ENCODE measurements at regions not wholly inside any gene's neighbourhood (a gene's known extent, or its start where the extent isn't known, plus 50 kb on each side); places are given as distances from the start of the nearest gene placed in this dataset.
"Not testable (repeated sequence)": the region's sequence is repeated elsewhere in the genome, so short reads cannot be mapped to it uniquely, and the experiment has no call there.

DNA sequence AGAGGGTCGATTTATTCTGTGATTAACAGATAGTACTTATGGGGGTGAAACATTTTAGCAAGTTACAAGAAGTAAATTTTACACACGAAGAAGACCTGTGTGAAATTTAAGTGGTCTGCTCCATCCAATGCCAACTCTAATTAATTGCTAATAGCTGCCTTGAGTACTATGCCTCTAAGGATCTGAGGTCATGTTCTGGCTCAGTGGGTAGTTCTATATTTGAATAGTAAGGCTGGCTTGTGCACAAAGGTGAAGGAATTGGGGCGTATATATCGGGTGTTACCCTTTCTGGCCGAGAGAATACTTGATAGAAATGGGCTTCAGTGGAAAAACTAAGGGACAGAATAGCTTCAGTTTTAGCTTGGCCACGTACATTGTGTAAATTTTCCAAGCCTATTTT is 345.2 kb upstream of the ANKRD30A start:
- no peak overlapping the region for H3K4me3 ChIP-seq (ENCODE audit: low read depth, low read length)
- TF ChIP-seq, protein P1, sequence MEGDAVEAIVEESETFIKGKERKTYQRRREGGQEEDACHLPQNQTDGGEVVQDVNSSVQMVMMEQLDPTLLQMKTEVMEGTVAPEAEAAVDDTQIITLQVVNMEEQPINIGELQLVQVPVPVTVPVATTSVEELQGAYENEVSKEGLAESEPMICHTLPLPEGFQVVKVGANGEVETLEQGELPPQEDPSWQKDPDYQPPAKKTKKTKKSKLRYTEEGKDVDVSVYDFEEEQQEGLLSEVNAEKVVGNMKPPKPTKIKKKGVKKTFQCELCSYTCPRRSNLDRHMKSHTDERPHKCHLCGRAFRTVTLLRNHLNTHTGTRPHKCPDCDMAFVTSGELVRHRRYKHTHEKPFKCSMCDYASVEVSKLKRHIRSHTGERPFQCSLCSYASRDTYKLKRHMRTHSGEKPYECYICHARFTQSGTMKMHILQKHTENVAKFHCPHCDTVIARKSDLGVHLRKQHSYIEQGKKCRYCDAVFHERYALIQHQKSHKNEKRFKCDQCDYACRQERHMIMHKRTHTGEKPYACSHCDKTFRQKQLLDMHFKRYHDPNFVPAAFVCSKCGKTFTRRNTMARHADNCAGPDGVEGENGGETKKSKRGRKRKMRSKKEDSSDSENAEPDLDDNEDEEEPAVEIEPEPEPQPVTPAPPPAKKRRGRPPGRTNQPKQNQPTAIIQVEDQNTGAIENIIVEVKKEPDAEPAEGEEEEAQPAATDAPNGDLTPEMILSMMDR (IDR thresholded peaks at IDR 0.05; ENCODE audit: borderline replicate concordance, insufficient read depth, low read depth, low read length) = no peak

DNA sequence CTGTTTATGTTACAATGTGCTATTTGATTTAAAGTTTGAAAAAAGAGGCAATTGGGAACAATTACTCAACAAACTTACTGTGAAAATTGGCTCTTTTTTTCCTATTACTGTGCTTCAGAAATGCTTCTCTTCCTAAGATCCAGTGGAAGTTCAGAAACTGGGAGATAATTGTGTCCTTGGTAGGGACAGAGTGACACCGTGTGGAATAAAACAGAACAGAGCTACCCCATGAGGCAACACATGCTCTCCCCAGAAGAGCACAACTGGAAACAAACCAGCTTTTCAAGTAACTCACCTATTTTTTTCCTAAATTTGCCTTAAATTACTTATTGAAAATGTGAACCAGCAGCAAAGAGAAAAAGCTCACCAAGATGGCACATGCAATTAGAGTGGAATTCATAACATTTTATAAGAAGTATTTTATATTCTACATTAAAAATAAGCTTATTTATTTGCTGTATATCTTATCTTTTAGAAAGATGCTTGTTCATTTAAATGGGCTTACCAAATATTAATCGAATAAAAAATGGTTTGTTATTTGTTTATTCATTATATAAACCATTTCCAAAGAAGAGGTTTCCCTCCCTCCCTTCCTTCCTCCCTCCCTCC is 346.1 kb upstream of the ANKRD30A start:
- TF ChIP-seq, protein P1 (IDR thresholded peaks at IDR 0.05; ENCODE audit: borderline replicate concordance, insufficient read depth, low read depth, low read length) = no peak
- H3K4me3 ChIP-seq (ENCODE audit: low read depth, low read length) = no peak overlapping the region

DNA sequence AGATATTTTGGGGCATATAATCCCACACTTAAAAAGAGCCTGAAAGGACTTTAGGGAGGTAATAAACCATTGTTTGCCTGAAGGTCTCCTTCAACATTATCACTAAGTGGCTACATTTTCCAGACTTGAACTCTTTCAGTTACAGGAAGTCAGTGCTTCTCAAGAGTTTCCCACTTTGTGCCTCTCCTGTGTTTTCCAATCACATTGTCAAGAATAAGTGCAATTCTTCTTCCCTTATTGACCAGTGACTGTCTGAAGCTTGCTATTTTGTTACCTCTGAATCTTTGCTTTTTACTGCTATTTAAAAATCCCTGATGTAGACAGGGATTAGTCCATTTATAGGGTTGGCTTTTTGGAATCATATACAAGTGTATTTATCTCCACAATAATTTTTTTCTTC is 346.7 kb upstream of the ANKRD30A start:
- H3K4me3 ChIP-seq (ENCODE audit: low read depth, low read length) = no peak overlapping the region
- TF ChIP-seq, protein P1 (IDR thresholded peaks at IDR 0.05; ENCODE audit: borderline replicate concordance, insufficient read depth, low read depth, low read length) = no peak

DNA sequence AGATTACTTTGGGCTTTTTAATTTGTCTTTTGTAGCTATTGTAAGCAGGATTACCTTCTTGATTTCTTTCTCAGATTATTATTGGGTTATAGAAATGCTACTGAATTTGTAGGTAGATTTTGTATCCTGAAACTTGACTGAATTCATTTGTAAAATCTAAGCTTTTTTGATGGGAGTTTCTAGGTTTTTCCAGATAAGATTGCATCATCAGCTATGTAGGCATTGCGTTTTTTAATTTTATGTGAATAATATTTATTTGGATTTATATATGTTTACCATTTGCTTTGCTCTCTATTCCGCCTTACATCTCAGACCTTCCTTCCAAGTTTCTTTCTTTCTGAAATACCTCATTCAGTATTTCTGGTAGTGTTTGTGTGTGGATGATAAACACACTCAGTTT is 351.7 kb upstream of the ANKRD30A start:
- TF ChIP-seq, protein P1 (IDR thresholded peaks at IDR 0.05; ENCODE audit: borderline replicate concordance, insufficient read depth, low read depth, low read length) = no peak
- no peak overlapping the region for H3K4me3 ChIP-seq (ENCODE audit: low read depth, low read length)

DNA sequence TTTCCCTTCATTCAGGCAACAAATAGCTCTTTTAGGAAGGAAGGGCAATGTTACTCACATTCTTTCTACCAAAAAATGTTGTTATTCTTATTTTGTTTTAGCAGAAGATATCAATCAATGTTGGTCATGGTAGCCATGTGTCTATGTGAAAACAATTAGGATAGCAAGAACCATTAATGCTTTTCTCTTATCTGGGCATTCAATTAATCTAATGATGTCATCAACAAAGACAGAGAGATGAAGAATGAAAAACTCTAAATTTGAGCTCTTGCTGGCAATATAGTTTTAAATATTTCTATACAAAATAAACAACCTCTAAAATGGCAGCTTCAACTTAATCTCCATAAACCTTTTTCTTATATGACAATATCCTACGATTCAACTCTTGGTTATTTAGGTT is 353.7 kb upstream of the ANKRD30A start:
- H3K4me3 ChIP-seq (ENCODE audit: low read depth, low read length) = no peak overlapping the region
- TF ChIP-seq, protein P1 (IDR thresholded peaks at IDR 0.05; ENCODE audit: borderline replicate concordance, insufficient read depth, low read depth, low read length) = no peak

DNA sequence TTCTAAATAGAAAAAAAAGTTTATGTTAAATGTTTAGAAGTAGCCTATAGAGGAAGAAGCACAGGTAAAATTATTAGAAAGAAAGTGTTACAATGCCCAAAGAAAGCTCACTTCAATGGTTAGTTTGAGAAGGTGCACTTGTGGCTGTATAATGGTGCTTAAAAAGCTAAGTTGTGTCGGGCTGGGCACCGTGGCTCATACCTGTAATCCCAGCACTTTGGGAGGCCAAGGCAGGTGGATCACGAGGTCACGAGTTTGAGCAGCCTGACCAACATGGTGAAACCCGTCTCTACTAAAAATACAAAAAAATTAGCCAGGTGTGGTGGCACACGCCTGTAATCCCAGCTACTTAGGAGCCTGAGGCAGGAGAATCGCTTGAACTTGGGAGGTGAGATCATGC is 355.7 kb upstream of the ANKRD30A start:
- H3K4me3 ChIP-seq (ENCODE audit: low read depth, low read length) = not testable (repeated sequence)

DNA sequence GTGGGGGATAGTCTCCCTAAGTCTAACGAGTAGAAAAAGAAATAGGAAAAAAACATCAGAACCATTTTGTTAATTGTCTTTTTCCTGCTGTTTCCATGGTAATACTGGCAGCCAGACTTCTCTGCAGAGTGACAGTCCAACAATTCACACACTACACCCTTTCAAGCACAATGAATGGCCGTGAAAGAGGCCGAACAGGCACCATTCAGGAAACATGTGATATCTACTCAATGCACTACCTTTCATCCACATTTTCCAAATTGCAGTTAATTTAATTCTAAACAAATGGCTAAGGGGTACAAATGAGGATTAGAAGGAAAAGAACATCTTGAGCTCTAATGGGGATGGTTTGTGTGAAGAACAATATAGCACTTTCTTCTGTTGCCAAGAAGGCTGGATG is 358.5 kb upstream of the ANKRD30A start:
- TF ChIP-seq, protein P1 (IDR thresholded peaks at IDR 0.05; ENCODE audit: borderline replicate concordance, insufficient read depth, low read depth, low read length) = no peak

DNA sequence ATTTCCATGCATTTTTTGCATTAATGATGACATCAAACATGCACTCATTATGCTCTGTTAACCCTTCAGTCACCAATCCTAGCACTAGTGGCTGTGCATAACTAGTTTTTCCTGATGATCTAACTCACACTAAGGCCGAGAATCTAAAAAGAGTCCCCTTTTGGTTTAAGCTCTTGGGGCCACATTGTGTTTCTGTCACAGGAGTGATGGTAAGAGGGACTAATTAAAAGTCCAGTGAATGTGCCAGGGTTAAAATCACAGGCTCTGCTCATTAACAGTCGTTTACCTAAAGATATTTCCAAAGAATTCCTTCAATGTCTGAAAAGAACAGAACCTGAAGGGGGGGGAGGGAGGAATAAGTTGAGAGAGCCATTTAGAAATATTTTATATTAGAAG is 359.0 kb upstream of the ANKRD30A start:
- H3K4me3 ChIP-seq (ENCODE audit: low read depth, low read length) = no peak overlapping the region
- TF ChIP-seq, protein P1 (IDR thresholded peaks at IDR 0.05; ENCODE audit: borderline replicate concordance, insufficient read depth, low read depth, low read length) = no peak

More for the DNA sequence above, 358.5 kb upstream of the ANKRD30A start:
- no peak overlapping the region for H3K4me3 ChIP-seq (ENCODE audit: low read depth, low read length)

Measured in GM12875 (cell line).